HG02943 (cell line): ENCODE measurements at regions not wholly inside any gene's neighbourhood (a gene's known extent, or its start where the extent isn't known, plus 50 kb on each side); places are given as distances from the start of the nearest gene placed in this dataset.
"Not testable (repeated sequence)": the region's sequence is repeated elsewhere in the genome, so short reads cannot be mapped to it uniquely, and the experiment has no call there.

Source experiments
- ATAC-seq: cut with Tn5 transposase; IDR thresholded peaks from one replicate; pipeline ENCODE4 v1.9.1; 2021; ENCODE audit warnings: mild to moderate bottlenecking, low read depth, moderate library complexity; ENCODE audit not compliant: unreplicated experiment

GRCh38 chr4:115973768-115974167 is 860.3 kb upstream of the NDST4 start:
- ATAC-seq = no peak

- ATAC-seq = no peak
Observed at GRCh38 chr4:115972967-115973366, 859.5 kb upstream of the NDST4 start.

- no peak for ATAC-seq
Observed at GRCh38 chr4:115970859-115971258, 857.4 kb upstream of the NDST4 start.

- no peak for ATAC-seq
Observed at GRCh38 chr4:115969756-115970155, 856.3 kb upstream of the NDST4 start.

- ATAC-seq = no peak
Observed at GRCh38 chr4:115965588-115965987, 852.2 kb upstream of the NDST4 start.

- ATAC-seq = not testable (repeated sequence)
Observed at GRCh38 chr4:115956054-115956796, 842.8 kb upstream of the NDST4 start.

GRCh38 chr4:115950806-115951205 is 837.4 kb upstream of the NDST4 start:
- ATAC-seq = no peak

- ATAC-seq = peak; percentile 61
Observed at GRCh38 chr4:115949974-115950743, 836.7 kb upstream of the NDST4 start.

GRCh38 chr4:115945026-115945425 is 831.6 kb upstream of the NDST4 start:
- ATAC-seq = no peak

- ATAC-seq = no peak
Observed at GRCh38 chr4:115944146-115944905, 830.9 kb upstream of the NDST4 start.

- no peak for ATAC-seq
Observed at GRCh38 chr4:115938764-115939443, 825.5 kb upstream of the NDST4 start.

- no peak for ATAC-seq
Observed at GRCh38 chr4:115929373-115929772, 816.0 kb upstream of the NDST4 start.

- no peak for ATAC-seq
Observed at GRCh38 chr4:115927382-115927781, 814.0 kb upstream of the NDST4 start.

- no peak for ATAC-seq
Observed at GRCh38 chr4:115923152-115923551, 809.7 kb upstream of the NDST4 start.

- ATAC-seq = no peak
Observed at GRCh38 chr4:115920637-115921036, 807.2 kb upstream of the NDST4 start.

GRCh38 chr4:115918149-115918548 is 804.7 kb upstream of the NDST4 start:
- no peak for ATAC-seq

- no peak for ATAC-seq
Observed at GRCh38 chr4:115906428-115906827, 793.0 kb upstream of the NDST4 start.

- no peak for ATAC-seq
Observed at GRCh38 chr4:115883847-115884246, 770.4 kb upstream of the NDST4 start.

- no peak for ATAC-seq
Observed at GRCh38 chr4:115883231-115883630, 769.8 kb upstream of the NDST4 start.

- no peak for ATAC-seq
Observed at GRCh38 chr4:115873048-115873447, 759.6 kb upstream of the NDST4 start.

GRCh38 chr4:115871596-115871995 is 758.2 kb upstream of the NDST4 start:
- ATAC-seq = no peak
